GM18858 (cell line): ENCODE measurements at regions not wholly inside any gene's neighbourhood (a gene's known extent, or its start where the extent isn't known, plus 50 kb on each side); places are given as distances from the start of the nearest gene placed in this dataset.
"Not testable (repeated sequence)": the region's sequence is repeated elsewhere in the genome, so short reads cannot be mapped to it uniquely, and the experiment has no call there.

Experiments used
- ATAC-seq: cut with Tn5 transposase; IDR thresholded peaks from one replicate; pipeline ENCODE4 v1.9.1; 2021; ENCODE audit not compliant: unreplicated experiment

- peak; percentile 41 for ATAC-seq
Observed at GRCh38 chr17:14744761-14745473, 444.0 kb downstream of the HS3ST3B1 start.

DNA sequence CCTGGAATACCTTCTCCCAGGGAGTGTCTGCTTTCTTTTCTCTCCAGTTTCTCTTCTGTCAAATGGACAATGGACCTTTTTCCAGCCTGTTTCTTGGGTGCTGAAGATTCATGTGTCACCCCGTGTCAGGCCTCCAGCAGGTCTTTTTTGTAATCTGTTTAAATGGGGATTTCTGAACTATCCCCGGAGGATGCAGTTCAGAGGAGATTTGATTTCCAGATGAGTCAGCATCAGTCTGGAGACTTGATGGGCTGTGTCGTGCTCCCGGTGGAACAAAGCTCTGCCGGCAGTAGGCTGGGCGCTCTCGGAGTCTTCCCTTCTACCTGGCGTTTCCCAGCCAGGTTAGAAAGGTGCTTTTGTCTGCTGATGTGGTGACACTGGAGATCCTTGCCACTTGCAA is 440.6 kb downstream of the HS3ST3B1 start:
- ATAC-seq = no peak

DNA sequence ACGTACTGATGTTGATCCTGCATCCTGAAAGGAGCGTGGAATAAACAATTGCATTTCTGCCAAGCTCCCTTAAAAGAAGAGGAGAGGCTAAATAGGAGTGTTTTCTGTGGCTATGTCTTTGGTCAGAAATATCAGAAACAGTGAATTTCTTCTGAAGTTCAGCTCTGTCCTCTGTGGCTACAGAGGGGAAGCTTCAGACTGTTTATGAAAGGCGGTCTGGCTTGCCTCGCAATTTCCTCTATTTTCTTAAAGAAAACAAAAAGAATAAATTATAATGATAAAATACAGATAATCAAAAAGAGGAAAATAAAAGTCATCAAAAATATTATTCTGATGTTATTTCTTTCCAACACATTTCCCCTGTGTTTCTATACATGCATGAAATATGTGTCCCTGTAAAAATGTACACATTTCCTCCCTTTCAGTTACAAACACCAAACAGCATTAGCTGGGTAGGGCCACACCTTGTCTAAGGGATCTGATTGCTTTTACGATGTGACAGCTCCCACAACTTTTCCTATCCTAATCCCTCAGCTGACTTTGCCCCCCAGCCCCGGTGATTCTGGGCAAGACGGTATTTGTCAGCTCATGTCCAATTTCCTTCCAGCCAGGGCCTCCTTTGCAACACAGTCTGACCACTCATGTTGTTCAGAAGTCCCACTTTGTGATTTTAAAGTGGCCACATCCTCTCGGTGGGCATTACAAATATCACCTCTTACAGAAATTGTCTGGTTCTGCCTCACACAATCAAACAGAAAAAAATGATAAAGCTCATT is 439.0 kb downstream of the HS3ST3B1 start:
- ATAC-seq = no peak

GRCh38 chr17:14738652-14738988 is 437.7 kb downstream of the HS3ST3B1 start:
- no peak for ATAC-seq

GRCh38 chr17:14737984-14738651 is 437.2 kb downstream of the HS3ST3B1 start:
- no peak for ATAC-seq

GRCh38 chr17:14736631-14737030 is 435.8 kb downstream of the HS3ST3B1 start:
- ATAC-seq = no peak

DNA sequence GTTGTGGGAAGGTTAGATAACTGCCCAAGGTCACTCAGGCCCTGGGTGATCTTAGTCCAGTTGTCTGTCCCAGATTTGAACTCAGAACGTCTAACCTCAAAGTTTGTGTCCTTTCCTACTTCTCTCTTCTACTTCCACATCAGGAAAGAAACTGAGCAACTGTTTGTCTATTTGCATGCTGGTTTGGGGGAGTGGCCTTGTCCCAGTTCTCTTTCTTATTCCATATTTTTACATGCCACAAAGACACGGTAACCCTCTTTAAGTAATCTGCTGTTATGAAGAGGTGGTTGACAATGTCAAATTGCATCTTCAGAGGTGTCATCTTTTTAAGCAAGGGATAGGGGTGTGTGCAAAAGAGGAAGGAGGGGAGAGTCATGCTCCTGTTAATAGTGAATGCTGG is 432.5 kb downstream of the HS3ST3B1 start:
- ATAC-seq = no peak

- no peak for ATAC-seq
Observed at GRCh38 chr17:14732211-14732610, 431.3 kb downstream of the HS3ST3B1 start.

DNA sequence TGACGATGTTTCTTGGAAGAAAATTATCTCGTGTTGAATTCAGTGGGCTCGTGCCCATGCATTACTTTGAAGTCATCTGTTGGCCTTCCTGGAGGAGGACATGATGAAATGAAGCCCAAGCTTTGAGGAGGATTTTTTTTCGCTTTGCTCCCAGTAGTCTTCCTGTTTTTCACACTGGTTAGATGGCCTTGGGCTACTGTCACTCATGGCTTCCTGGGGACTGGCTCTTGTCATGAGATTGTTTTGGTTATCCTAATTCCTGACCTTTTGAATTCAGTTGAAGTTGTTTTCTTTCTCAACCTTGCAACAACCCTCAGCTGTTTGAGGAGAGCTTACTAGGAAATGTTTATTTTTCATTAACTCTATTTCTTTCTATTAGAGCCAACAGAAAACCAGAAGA is 430.7 kb downstream of the HS3ST3B1 start:
- ATAC-seq = no peak

GRCh38 chr17:14730821-14731220 is 429.9 kb downstream of the HS3ST3B1 start:
- no peak for ATAC-seq

- no peak for ATAC-seq
Observed at GRCh38 chr17:14725729-14726128, 424.8 kb downstream of the HS3ST3B1 start.

DNA sequence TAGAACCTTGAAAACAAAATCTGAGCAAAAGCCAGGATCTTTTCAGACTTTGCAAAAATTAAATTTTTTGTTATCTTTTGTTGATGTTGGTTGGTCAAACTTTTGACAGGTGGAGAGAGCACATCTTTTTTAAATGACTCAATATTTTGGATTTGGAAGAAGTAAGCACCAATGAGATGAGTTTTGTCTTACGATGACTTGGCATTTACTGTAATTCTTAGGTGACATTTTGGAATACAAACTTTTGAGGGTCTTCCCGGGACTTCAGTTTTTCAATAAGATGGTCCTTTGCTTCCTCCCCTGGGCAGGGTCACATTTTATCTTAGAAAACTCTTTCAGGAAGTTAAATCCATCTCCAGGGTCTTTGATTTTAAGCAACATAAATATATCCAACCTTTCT is 423.9 kb downstream of the HS3ST3B1 start:
- no peak for ATAC-seq

- not testable (repeated sequence) for ATAC-seq
Observed at GRCh38 chr17:14723349-14723748, 422.5 kb downstream of the HS3ST3B1 start.

- ATAC-seq = no peak
Observed at GRCh38 chr17:14719942-14720341, 419.1 kb downstream of the HS3ST3B1 start.

GRCh38 chr17:14717859-14718258 is 417.0 kb downstream of the HS3ST3B1 start:
- ATAC-seq = no peak

- no peak for ATAC-seq
Observed at GRCh38 chr17:14715561-14715960, 414.7 kb downstream of the HS3ST3B1 start.

DNA sequence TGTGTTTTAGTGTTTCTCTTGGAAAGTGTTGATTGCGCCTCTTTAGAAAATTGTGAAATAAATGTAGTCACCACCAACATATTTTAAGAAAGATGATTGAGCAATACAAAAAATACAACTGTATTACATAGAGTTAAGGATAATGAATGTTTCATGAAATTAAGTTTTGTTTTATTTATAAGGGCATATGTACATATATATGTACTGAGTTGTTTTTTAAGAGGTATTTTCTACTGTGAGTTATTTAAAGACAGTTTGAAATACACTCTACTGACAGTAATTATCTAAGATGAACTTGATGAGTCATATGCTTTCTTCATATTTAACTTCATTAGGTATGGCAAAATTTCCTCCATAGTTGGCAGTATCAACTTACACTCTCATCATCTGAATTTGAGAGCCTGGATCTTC is 411.7 kb downstream of the HS3ST3B1 start:
- no peak for ATAC-seq

DNA sequence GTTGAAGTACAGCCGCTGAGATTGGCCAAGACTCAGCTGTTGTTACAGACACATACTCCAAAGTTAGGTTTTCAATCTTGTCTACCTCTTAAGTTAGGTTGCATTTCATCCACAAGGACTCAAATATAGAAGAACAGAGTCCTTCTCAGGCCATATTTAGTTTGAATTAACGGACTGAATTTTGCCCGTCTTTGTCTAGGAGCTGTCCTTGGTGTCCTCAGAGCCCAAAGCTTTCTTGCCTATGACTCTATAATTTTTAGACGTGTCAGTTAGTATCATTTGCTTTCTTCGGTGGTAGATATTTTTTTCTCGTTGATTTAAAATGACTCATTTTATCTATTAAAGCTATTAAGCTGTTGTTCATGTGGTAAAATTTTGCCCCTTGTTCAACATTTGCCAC is 403.2 kb downstream of the HS3ST3B1 start:
- ATAC-seq = no peak

DNA sequence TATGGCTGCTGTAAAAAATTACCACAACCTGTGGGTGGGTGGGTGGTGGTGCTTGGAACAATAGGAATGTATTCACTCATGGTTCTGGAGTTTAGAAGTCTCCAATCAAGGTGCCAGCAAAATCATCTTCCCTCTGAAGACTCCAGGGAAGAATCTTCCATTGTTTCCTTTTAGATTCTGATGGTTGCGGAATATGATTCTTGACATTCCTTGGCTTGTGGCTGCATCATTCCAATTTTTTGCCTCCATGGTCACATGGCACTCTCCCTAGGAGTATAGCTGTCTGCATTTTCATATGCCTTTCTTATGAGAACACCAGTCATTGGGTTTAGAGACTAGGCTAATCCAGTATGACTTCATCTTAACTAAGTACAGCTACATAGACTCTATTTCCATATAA is 401.0 kb downstream of the HS3ST3B1 start:
- no peak for ATAC-seq

- ATAC-seq = no peak
Observed at GRCh38 chr17:14699574-14700185, 398.8 kb downstream of the HS3ST3B1 start.

- no peak for ATAC-seq
Observed at GRCh38 chr17:14693382-14693781, 392.5 kb downstream of the HS3ST3B1 start.

DNA sequence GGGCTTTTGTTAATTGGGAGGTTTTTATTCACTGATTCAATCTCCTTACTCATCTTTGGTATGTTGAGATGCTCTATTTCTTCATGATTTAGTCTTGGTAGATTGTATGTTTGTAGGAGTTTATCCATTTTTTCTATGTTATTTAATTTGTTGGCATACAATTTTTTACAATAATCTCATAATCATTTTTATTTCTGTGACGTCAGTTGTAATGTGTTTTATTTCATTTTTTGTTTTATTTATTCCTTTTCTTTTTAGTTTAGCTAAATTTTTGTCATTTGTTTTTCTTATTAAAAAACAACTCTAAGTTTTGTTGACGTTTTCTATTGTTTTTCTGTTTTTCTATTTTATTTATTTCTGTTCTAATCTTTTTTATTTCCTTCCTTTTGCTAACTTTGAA is 389.8 kb downstream of the HS3ST3B1 start:
- ATAC-seq = no peak
